K562 (cell line): ENCODE measurements at regions not wholly inside any gene's neighbourhood (a gene's known extent, or its start where the extent isn't known, plus 50 kb on each side); places are given as distances from the start of the nearest gene placed in this dataset.

ENCODE experiments used
- ATAC-seq: fragments of 200-7000 bp; cut with Tn5 transposase; 3 replicates; pipeline ENCODE4 v1.9.1; 2020; ENCODE audit warnings: moderate library complexity
- BruUV-seq: library from RNA; stranded (reverse); fragments of 400-500 nt; replicated peaks from 2 replicates; lab custom pipeline; 2021; lab: Mats Ljungman, UMichigan
- CTCF ChIA-PET: fragments of 300-600 bp; formaldehyde crosslinking; extraction: SDS; loops from one replicate; lab custom pipeline; 2021; ENCODE audit warnings: low intra/inter-chr PET ratio; lab: Yijun Ruan, JAX
- POLR2A ChIA-PET: fragments of 300-600, 350-650 bp; sonication (Branson Sonifier 250); formaldehyde crosslinking; extraction: SDS; loops from one replicate; lab custom pipeline; 2021; ENCODE audit warnings: antibody characterized with exemption, inconsistent platforms; lab: Yijun Ruan, JAX
- DNase-seq, 4 experiments: peaks; one replicate each; pipeline versions ENCODE4 v3.0.0 to v3.0.0-alpha.2; 2011 to 2018; ENCODE audit warnings: low spot score in 3 of 4, mixed read lengths in 3 of 4; ENCODE audit errors: extremely low read depth in 1 of 4
- FAIRE-seq: peaks from 2 replicates; lab custom pipeline; 2011; peaks lifted over from hg19 to GRCh38; lab: Jason Lieb, UNC
- H2AFZ ChIP-seq: 2 replicates; pipeline ENCODE4 v1.6.0; 2011; ENCODE audit warnings: low read depth, low read length, control low read depth, inconsistent platforms
- H3K27ac ChIP-seq: fragments of 200-600 bp; 3 replicates; pipeline ENCODE4 v1.8.0; 2011; ENCODE audit warnings: low read depth, mild to moderate bottlenecking, control low read depth, inconsistent platforms, low read length, moderate library complexity, mixed read lengths; ENCODE audit errors: extremely low read depth
- H3K27me3 ChIP-seq, 2 experiments: fragments of 300-600 bp in 1 of 2; 2 replicates in 1 of 2; 3 replicates in 1 of 2; pipeline versions ENCODE4 v1.6.0 to v1.8.0; 2011; ENCODE audit warnings: inconsistent platforms in 2 of 2, low read length in 2 of 2, mild to moderate bottlenecking in 1 of 2, mixed read lengths in 1 of 2, moderate library complexity in 1 of 2; ENCODE audit not compliant: control insufficient read depth in 2 of 2, insufficient read depth in 2 of 2
- H3K36me3 ChIP-seq: fragments of 300-600 bp; 3 replicates; pipeline ENCODE4 v1.8.0; 2011; ENCODE audit warnings: mild to moderate bottlenecking, low read length, inconsistent platforms; ENCODE audit not compliant: control insufficient read depth, insufficient read depth
- H3K4me1 ChIP-seq, 2 experiments: fragments of 200-600 bp in 1 of 2; replicated peaks in 1 of 2; 2 replicates in 1 of 2; 3 replicates in 1 of 2; pipeline versions ENCODE4 v1.5.1 to v1.8.0; 2011; ENCODE audit warnings: inconsistent platforms in 2 of 2, low read length in 2 of 2, mild to moderate bottlenecking in 1 of 2, mixed read lengths in 1 of 2, moderate library complexity in 1 of 2; ENCODE audit not compliant: control insufficient read depth in 2 of 2, insufficient read depth in 2 of 2
- H3K4me2 ChIP-seq: 2 replicates; pipeline ENCODE4 v1.6.1; 2011; ENCODE audit warnings: low read length, control low read depth, inconsistent platforms, mixed read lengths; ENCODE audit not compliant: insufficient read depth
- H3K4me3 ChIP-seq: fragments of 200-600 bp; sonication (generic), shearing (Covaris generic); 2 replicates; pipeline ENCODE4 v1.5.1; 2016; ENCODE audit warnings: control low read depth, inconsistent platforms
- H3K79me2 ChIP-seq: fragments of 200-600 bp; 3 replicates; pipeline ENCODE4 v1.8.0; 2011; ENCODE audit warnings: low read length, inconsistent platforms; ENCODE audit not compliant: control insufficient read depth, insufficient read depth
- H3K9ac ChIP-seq, 2 experiments: 2 replicates each; pipeline versions ENCODE4 v1.6.0 to v1.6.1; 2011; ENCODE audit warnings: low read depth in 2 of 2, low read length in 2 of 2, control low read depth in 1 of 2, inconsistent platforms in 1 of 2, mild to moderate bottlenecking in 1 of 2, mixed read lengths in 1 of 2; ENCODE audit not compliant: insufficient read depth in 1 of 2
- H3K9me1 ChIP-seq: one replicate; pipeline ENCODE4 v1.6.0; 2011; ENCODE audit warnings: inconsistent platforms, mild to moderate bottlenecking, low read length, moderate library complexity; ENCODE audit not compliant: control insufficient read depth, insufficient read depth
- H3K9me3 ChIP-seq: replicated peaks from 2 replicates; pipeline ENCODE4 v1.5.1; 2011; ENCODE audit warnings: low read depth, low read length, inconsistent platforms; ENCODE audit not compliant: control insufficient read depth, insufficient read depth
- H4K20me1 ChIP-seq: replicated peaks from 2 replicates; pipeline ENCODE4 v1.6.1; 2011; ENCODE audit warnings: low read length, inconsistent platforms, mixed read lengths; ENCODE audit not compliant: control insufficient read depth, insufficient read depth
- BHLHE40 ChIP-seq: IDR thresholded peaks from 2 replicates; pipeline ENCODE4 v1.6.1; 2011; ENCODE audit warnings: low read length, improper control_type of control experiment
- DACH1 ChIP-seq: fragments of 450-650 bp; IDR thresholded peaks from 2 replicates; pipeline ENCODE4 v1.6.1; 2018; ENCODE audit not compliant: partially characterized antibody
- HLTF ChIP-seq: fragments of 450-650 bp; IDR thresholded peaks from 2 replicates; pipeline ENCODE4 v1.6.1; 2016
- MAFK ChIP-seq: IDR thresholded peaks from 2 replicates; pipeline ENCODE4 v1.6.1; 2011; ENCODE audit warnings: low read length, improper control_type of control experiment
- MEIS2 ChIP-seq: fragments of 450-650 bp; IDR thresholded peaks from 2 replicates; pipeline ENCODE4 v1.6.1; 2014; ENCODE audit warnings: mild to moderate bottlenecking; ENCODE audit not compliant: partially characterized antibody
- RBM17 ChIP-seq: fragments of 200-400 bp; formaldehyde crosslinking; IDR thresholded peaks from 2 replicates; pipeline ENCODE4 v1.6.1; 2017; ENCODE audit warnings: low read depth, mild to moderate bottlenecking, low read length, borderline replicate concordance
- RUNX1 ChIP-seq: sonication (generic); IDR thresholded peaks from 2 replicates; pipeline ENCODE4 v1.6.1; 2016; ENCODE audit warnings: antibody characterized with exemption, low read depth
- SMC3 ChIP-seq: conservative IDR thresholded peaks from 2 replicates; pipeline ENCODE4 v1.6.1; 2011; ENCODE audit warnings: low read depth, low read length, improper control_type of control experiment; ENCODE audit not compliant: insufficient read depth
- SNIP1 ChIP-seq: fragments of 450-650 bp; IDR thresholded peaks from 2 replicates; pipeline ENCODE4 v1.7.1; 2017; ENCODE audit warnings: low read depth, mild to moderate bottlenecking
- TSC22D4 ChIP-seq: fragments of 450-650 bp; IDR thresholded peaks from 2 replicates; pipeline ENCODE4 v1.6.1; 2016; ENCODE audit warnings: missing genetic modification characterization, missing biosample characterization, control low read depth
- WGBS: fragments of 100-300 bp; shearing (Covaris generic); methylation state at CpG from one replicate; pipeline ENCODE4 v1.1.6; 2016; ENCODE audit warnings: low coverage, mixed read lengths; ENCODE audit not compliant: insufficient coverage; ENCODE audit errors: missing lambda C conversion rate; 5-methylcytosine and 5-hydroxymethylcytosine counted together
- in situ Hi-C: fragments of 300-500 bp; cut with MboI; formaldehyde crosslinking; loops from 4 replicates; pipeline ENCODE4 v1.15.0; 2018; ENCODE audit warnings: inconsistent platforms, mixed read lengths
- intact Hi-C: fragments of 100-400 bp; cut with micrococcal nuclease; formaldehyde crosslinking; loops from 2 replicates; pipeline ENCODE4 v1.14.2; 2022
- TF ChIP-seq, protein P1 (sequence below): sonication (generic); formaldehyde crosslinking; IDR thresholded peaks from 2 replicates; pipeline ENCODE4 v1.8.1; 2023; ENCODE audit warnings: mild to moderate bottlenecking, missing genetic modification reagents

DNA sequence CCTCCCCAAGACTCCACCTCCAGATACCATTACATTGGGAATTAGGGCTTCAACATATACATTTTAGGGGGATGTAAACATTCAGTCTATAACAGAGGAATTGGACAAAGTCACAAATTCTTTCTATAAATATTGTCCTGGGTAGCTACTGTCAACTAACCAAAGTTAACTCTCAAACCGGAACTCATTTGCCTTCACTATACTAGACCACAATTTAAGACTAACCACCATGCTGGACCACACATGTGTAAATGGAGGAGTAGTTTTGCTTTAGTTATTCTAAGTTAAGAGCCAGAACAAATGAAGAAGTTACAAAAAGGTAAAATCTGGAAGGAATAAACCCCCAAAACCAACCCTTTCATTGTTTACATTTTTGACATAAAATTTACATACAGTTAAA is 222.8 kb downstream of the NDFIP2 start:
- no peaks in the 10 kb centered on the region for H3K79me2 ChIP-seq
- no TSS peak for BruUV-seq
- no peak overlapping the region for H3K27ac ChIP-seq
- H3K9ac ChIP-seq = no peak overlapping the region
- H3K9me1 ChIP-seq = no peaks in the 10 kb centered on the region
- H4K20me1 ChIP-seq = no peaks in the 10 kb centered on the region
- intact Hi-C loops (no loop called here), in situ Hi-C loops (no loop called here)
- TF ChIP-seq RBM17 = no peak
- TF ChIP-seq, protein P1, sequence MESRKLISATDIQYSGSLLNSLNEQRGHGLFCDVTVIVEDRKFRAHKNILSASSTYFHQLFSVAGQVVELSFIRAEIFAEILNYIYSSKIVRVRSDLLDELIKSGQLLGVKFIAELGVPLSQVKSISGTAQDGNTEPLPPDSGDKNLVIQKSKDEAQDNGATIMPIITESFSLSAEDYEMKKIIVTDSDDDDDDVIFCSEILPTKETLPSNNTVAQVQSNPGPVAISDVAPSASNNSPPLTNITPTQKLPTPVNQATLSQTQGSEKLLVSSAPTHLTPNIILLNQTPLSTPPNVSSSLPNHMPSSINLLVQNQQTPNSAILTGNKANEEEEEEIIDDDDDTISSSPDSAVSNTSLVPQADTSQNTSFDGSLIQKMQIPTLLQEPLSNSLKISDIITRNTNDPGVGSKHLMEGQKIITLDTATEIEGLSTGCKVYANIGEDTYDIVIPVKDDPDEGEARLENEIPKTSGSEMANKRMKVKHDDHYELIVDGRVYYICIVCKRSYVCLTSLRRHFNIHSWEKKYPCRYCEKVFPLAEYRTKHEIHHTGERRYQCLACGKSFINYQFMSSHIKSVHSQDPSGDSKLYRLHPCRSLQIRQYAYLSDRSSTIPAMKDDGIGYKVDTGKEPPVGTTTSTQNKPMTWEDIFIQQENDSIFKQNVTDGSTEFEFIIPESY (CRISPR knock-in tag) = no peak
- TF ChIP-seq SMC3 = no peak
- TF ChIP-seq MAFK = no peak
- CTCF ChIA-PET = no interaction called here
- no peaks in the 10 kb centered on the region for H3K4me1 ChIP-seq
- H3K9me3 ChIP-seq = no peaks in the 10 kb centered on the region
- H3K27me3 ChIP-seq = no peaks in the 10 kb centered on the region
- H3K4me3 ChIP-seq = no peak overlapping the region
- 0% methylated on average over 1 of the region's 1 CpG for WGBS
- H2AFZ ChIP-seq = no peak overlapping the region
- ATAC-seq = no peak
- no peak for FAIRE-seq
- POLR2A ChIA-PET = no interaction called here
- no peak for DNase-seq
- no peaks in the 10 kb centered on the region for H3K36me3 ChIP-seq
- no peak overlapping the region for H3K4me2 ChIP-seq

- H3K4me2 ChIP-seq = no peak overlapping the region
- in situ Hi-C loops (no loop called here), intact Hi-C loops (no loop called here)
- no peaks in the 10 kb centered on the region for H3K36me3 ChIP-seq
- ATAC-seq (no peak), FAIRE-seq (no peak), DNase-seq (no peak)
- no peaks in the 10 kb centered on the region for H3K9me1 ChIP-seq
- no peak overlapping the region for H3K27ac ChIP-seq
- no peaks in the 10 kb centered on the region for H4K20me1 ChIP-seq
- H3K4me3 ChIP-seq = no peak overlapping the region
- 0% methylated on average over 2 of the region's 2 CpGs for WGBS
- POLR2A ChIA-PET = no interaction called here
- no peaks in the 10 kb centered on the region for H3K79me2 ChIP-seq
- H3K9ac ChIP-seq = no peak overlapping the region
- H3K27me3 ChIP-seq = no peaks in the 10 kb centered on the region
- no TSS peak for BruUV-seq
- H2AFZ ChIP-seq = no peak overlapping the region
- CTCF ChIA-PET = no interaction called here
- TF ChIP-seq DACH1 (no peak), MEIS2 (no peak), BHLHE40 (no peak), TSC22D4 (no peak), HLTF (no peak), SNIP1 (no peak), RUNX1 (no peak)
- no peaks in the 10 kb centered on the region for H3K9me3 ChIP-seq
- H3K4me1 ChIP-seq = no peaks in the 10 kb centered on the region
Measured at GRCh38 chr13:79695754-79696153, 214.8 kb downstream of the NDFIP2 start.
